NCI-H345 treated with DMSO at 0.1 percent for 48 hours (cell line): ENCODE measurements at regions not wholly inside any gene's neighbourhood (a gene's known extent, or its start where the extent isn't known, plus 50 kb on each side); places are given as distances from the start of the nearest gene placed in this dataset.
"Not testable (repeated sequence)": the region's sequence is repeated elsewhere in the genome, so short reads cannot be mapped to it uniquely, and the experiment has no call there.

Source experiments
- DNase-seq: peaks from one replicate; lab custom pipeline; 2025; ENCODE audit not compliant: unreplicated experiment; lab: John Stamatoyannopoulos, UW

GRCh38 chr4:146124023-146124680, 51.4 kb upstream of the LSM6 start:
- no peak for DNase-seq

- DNase-seq: no peak
Measured at GRCh38 chr4:146123231-146123630, 52.3 kb upstream of the LSM6 start.

GRCh38 chr4:146122398-146122797, 53.1 kb upstream of the LSM6 start:
- DNase-seq: no peak

- DNase-seq: no peak
Measured at GRCh38 chr4:146121757-146122156, 53.8 kb upstream of the LSM6 start.

- no peak for DNase-seq
Measured at GRCh38 chr4:146119845-146120404, 55.6 kb upstream of the LSM6 start.

- no peak for DNase-seq
Measured at GRCh38 chr4:146114066-146114465, 61.5 kb upstream of the LSM6 start.

- no peak for DNase-seq
Measured at GRCh38 chr4:146113171-146113570, 62.3 kb upstream of the LSM6 start.

- no peak for DNase-seq
Measured at GRCh38 chr4:146112389-146112788, 63.1 kb upstream of the LSM6 start.

GRCh38 chr4:146110871-146111485, 64.5 kb upstream of the LSM6 start:
- DNase-seq: no peak

GRCh38 chr4:146108756-146109155, 66.8 kb upstream of the LSM6 start:
- DNase-seq: no peak

- DNase-seq: no peak
Measured at GRCh38 chr4:146107587-146108240, 67.8 kb upstream of the LSM6 start.

- no peak for DNase-seq
Measured at GRCh38 chr4:146105464-146105863, 70.1 kb upstream of the LSM6 start.

GRCh38 chr4:146104541-146104940, 71.0 kb upstream of the LSM6 start:
- no peak for DNase-seq

GRCh38 chr4:146104052-146104451, 71.5 kb upstream of the LSM6 start:
- DNase-seq: not testable (repeated sequence)

- DNase-seq: no peak
Measured at GRCh38 chr4:146099585-146099984, 75.9 kb upstream of the LSM6 start.

GRCh38 chr4:146098978-146099377, 76.5 kb upstream of the LSM6 start:
- no peak for DNase-seq

GRCh38 chr4:146098397-146098796, 77.1 kb upstream of the LSM6 start:
- no peak for DNase-seq

GRCh38 chr4:146096371-146096770, 79.1 kb upstream of the LSM6 start:
- no peak for DNase-seq

- DNase-seq: no peak
Measured at GRCh38 chr4:146095860-146096259, 79.7 kb upstream of the LSM6 start.

GRCh38 chr4:146095091-146095690, 80.3 kb upstream of the LSM6 start:
- DNase-seq: peak; percentile 7

GRCh38 chr4:146088690-146089089, 86.8 kb upstream of the LSM6 start:
- DNase-seq: no peak

GRCh38 chr4:146087856-146088255, 87.7 kb upstream of the LSM6 start:
- no peak for DNase-seq
